MG63 (cell line): ENCODE measurements at regions not wholly inside any gene's neighbourhood (a gene's known extent, or its start where the extent isn't known, plus 50 kb on each side); places are given as distances from the start of the nearest gene placed in this dataset.

Experiments
- DNase-seq: peaks from one replicate; pipeline ENCODE4 v3.0.0-alpha.2; 2020
- H3K27me3 ChIP-seq: fragments of 250-450 bp; sonication (Bioruptor Pico); 2 replicates; pipeline ENCODE4 v1.5.1; 2020; ENCODE audit warnings: mild to moderate bottlenecking, moderate library complexity
- H3K36me3 ChIP-seq: fragments of 250-450 bp; sonication (Bioruptor Pico); 2 replicates; pipeline ENCODE4 v1.5.1; 2020; ENCODE audit warnings: mild to moderate bottlenecking, moderate library complexity
- H3K4me3 ChIP-seq: fragments of 250-450 bp; sonication (Bioruptor Pico); 2 replicates; pipeline ENCODE4 v1.5.1; 2020; ENCODE audit warnings: mild to moderate bottlenecking, moderate library complexity
- H3K9me3 ChIP-seq: fragments of 250-450 bp; sonication (Bioruptor Pico); 2 replicates; pipeline ENCODE4 v1.5.1; 2020; ENCODE audit warnings: mild to moderate bottlenecking, moderate library complexity

- no peak for DNase-seq
- Histone ChIP-seq H3K4me3 (no peak overlapping the region), H3K9me3 (no peaks in the 10 kb centered on the region), H3K27me3 (no peaks in the 10 kb centered on the region), H3K36me3 (no peaks in the 10 kb centered on the region)
These were observed 198.9 kb downstream of the REEP3 start for GRCh38 chr10:63720072-63720537.

- Histone ChIP-seq H3K9me3 (no peaks in the 10 kb centered on the region), H3K27me3 (0 out of 2 replicates have a peak, but pooled peaks cover 2% of the 10 kb centered on the region), H3K36me3 (no peaks in the 10 kb centered on the region), H3K4me3 (no peak overlapping the region)
- DNase-seq, result no peak
These were observed 199.5 kb downstream of the REEP3 start for GRCh38 chr10:63720676-63721075.

- no peak for DNase-seq
- no peak overlapping the region for H3K4me3 ChIP-seq
These were observed 201.3 kb downstream of the REEP3 start for GRCh38 chr10:63722537-63722936.

GRCh38 chr10:63723320-63723719 lies 202.1 kb downstream of the REEP3 start:
- Histone ChIP-seq H3K27me3 (peaks cover 2% of the 10 kb centered on the region; the same call in 1 of the 2 replicates), H3K4me3 (no peak overlapping the region), H3K9me3 (peaks cover 4% of the 10 kb centered on the region; the same call in 1 of the 2 replicates), H3K36me3 (no peaks in the 10 kb centered on the region)
- DNase-seq, result no peak

More at GRCh38 chr10:63722537-63722936, 201.3 kb downstream of the REEP3 start:
- Histone ChIP-seq H3K9me3 (peaks cover 4% of the 10 kb centered on the region; the same call in 1 of the 2 replicates), H3K36me3 (no peaks in the 10 kb centered on the region), H3K27me3 (peaks cover 2% of the 10 kb centered on the region; the same call in 1 of the 2 replicates)

- Histone ChIP-seq H3K4me3 (no peak overlapping the region), H3K9me3 (peaks cover 4% of the 10 kb centered on the region; the same call in 1 of the 2 replicates), H3K36me3 (no peaks in the 10 kb centered on the region), H3K27me3 (peaks cover 2% of the 10 kb centered on the region; the same call in 1 of the 2 replicates)
- no peak for DNase-seq
These were observed 202.5 kb downstream of the REEP3 start for GRCh38 chr10:63723741-63724140.

GRCh38 chr10:63724922-63725321 lies 203.7 kb downstream of the REEP3 start:
- peaks cover 5% of the 10 kb centered on the region; the same call in 1 of the 2 replicates for H3K27me3 ChIP-seq
- no peak for DNase-seq
- H3K36me3 ChIP-seq, result no peaks in the 10 kb centered on the region
- H3K4me3 ChIP-seq, result no peak overlapping the region
- peaks cover 4% of the 10 kb centered on the region; the same call in 1 of the 2 replicates for H3K9me3 ChIP-seq

GRCh38 chr10:63726867-63727266 lies 205.7 kb downstream of the REEP3 start:
- Histone ChIP-seq H3K4me3 (no peak overlapping the region), H3K9me3 (peaks cover 4% of the 10 kb centered on the region; the same call in 1 of the 2 replicates), H3K36me3 (no peaks in the 10 kb centered on the region), H3K27me3 (peaks cover 5% of the 10 kb centered on the region; the same call in 1 of the 2 replicates)
- DNase-seq, result no peak

- Histone ChIP-seq H3K36me3 (no peaks in the 10 kb centered on the region), H3K4me3 (no peak overlapping the region), H3K27me3 (peaks cover 5% of the 10 kb centered on the region; the same call in 1 of the 2 replicates), H3K9me3 (peaks cover 4% of the 10 kb centered on the region; the same call in 1 of the 2 replicates)
- no peak for DNase-seq
These were observed 206.4 kb downstream of the REEP3 start for GRCh38 chr10:63727636-63728035.

- H3K36me3 ChIP-seq, result no peaks in the 10 kb centered on the region
- H3K4me3 ChIP-seq, result no peak overlapping the region
- no peak for DNase-seq
- H3K27me3 ChIP-seq, result no peaks in the 10 kb centered on the region
- no peaks in the 10 kb centered on the region for H3K9me3 ChIP-seq
These were observed 214.1 kb downstream of the REEP3 start for GRCh38 chr10:63735305-63735704.

- Histone ChIP-seq H3K4me3 (no peak overlapping the region), H3K27me3 (no peaks in the 10 kb centered on the region), H3K9me3 (no peaks in the 10 kb centered on the region), H3K36me3 (no peaks in the 10 kb centered on the region)
- peak; percentile 81 for DNase-seq
These were observed 217.2 kb downstream of the REEP3 start for GRCh38 chr10:63738410-63738809.

- no peak for DNase-seq
- Histone ChIP-seq H3K36me3 (no peaks in the 10 kb centered on the region), H3K9me3 (no peaks in the 10 kb centered on the region)
These were observed 223.1 kb downstream of the REEP3 start for GRCh38 chr10:63744060-63744941.

GRCh38 chr10:63749915-63750314 lies 228.7 kb downstream of the REEP3 start:
- H3K9me3 ChIP-seq, result no peaks in the 10 kb centered on the region
- 0 out of 2 replicates have a peak, but pooled peaks cover 2% of the 10 kb centered on the region for H3K27me3 ChIP-seq
- H3K36me3 ChIP-seq, result no peaks in the 10 kb centered on the region
- no peak overlapping the region for H3K4me3 ChIP-seq
- no peak for DNase-seq

More at GRCh38 chr10:63744060-63744941, 223.1 kb downstream of the REEP3 start:
- H3K27me3 ChIP-seq, result 0 out of 2 replicates have a peak, but pooled peaks cover 2% of the 10 kb centered on the region
- no peak overlapping the region for H3K4me3 ChIP-seq

GRCh38 chr10:63751836-63752235 lies 230.6 kb downstream of the REEP3 start:
- Histone ChIP-seq H3K4me3 (no peak overlapping the region), H3K27me3 (0 out of 2 replicates have a peak, but pooled peaks cover under 1% of the 10 kb centered on the region), H3K9me3 (no peaks in the 10 kb centered on the region), H3K36me3 (no peaks in the 10 kb centered on the region)
- DNase-seq, result no peak

GRCh38 chr10:63752318-63752717 lies 231.1 kb downstream of the REEP3 start:
- H3K27me3 ChIP-seq, result no peaks in the 10 kb centered on the region
- no peak for DNase-seq
- H3K36me3 ChIP-seq, result no peaks in the 10 kb centered on the region
- no peaks in the 10 kb centered on the region for H3K9me3 ChIP-seq
- H3K4me3 ChIP-seq, result no peak overlapping the region

- Histone ChIP-seq H3K27me3 (no peaks in the 10 kb centered on the region), H3K36me3 (no peaks in the 10 kb centered on the region), H3K9me3 (no peaks in the 10 kb centered on the region), H3K4me3 (no peak overlapping the region)
- no peak for DNase-seq
These were observed 232.6 kb downstream of the REEP3 start for GRCh38 chr10:63753808-63754207.

GRCh38 chr10:63755441-63755840 lies 234.2 kb downstream of the REEP3 start:
- H3K4me3 ChIP-seq, result no peak overlapping the region
- H3K27me3 ChIP-seq, result 0 out of 2 replicates have a peak, but pooled peaks cover 3% of the 10 kb centered on the region
- H3K9me3 ChIP-seq, result no peaks in the 10 kb centered on the region
- no peak for DNase-seq
- H3K36me3 ChIP-seq, result no peaks in the 10 kb centered on the region

- H3K36me3 ChIP-seq, result no peaks in the 10 kb centered on the region
- 0 out of 2 replicates have a peak, but pooled peaks cover 3% of the 10 kb centered on the region for H3K27me3 ChIP-seq
- H3K9me3 ChIP-seq, result no peaks in the 10 kb centered on the region
- no peak overlapping the region for H3K4me3 ChIP-seq
- DNase-seq, result no peak
These were observed 235.9 kb downstream of the REEP3 start for GRCh38 chr10:63757067-63757466.
